ACC112 (cell line): ENCODE measurements at regions not wholly inside any gene's neighbourhood (a gene's known extent, or its start where the extent isn't known, plus 50 kb on each side); places are given as distances from the start of the nearest gene placed in this dataset.
A peak's percentile ranks its signal among the peaks of the same experiment; 100 is the strongest.
"Not testable (repeated sequence)": the region's sequence is repeated elsewhere in the genome, so short reads cannot be mapped to it uniquely, and the experiment has no call there.

Experiments used
- H2AFZ ChIP-seq: fragments of 200-600 bp; sonication (generic); one replicate; pipeline ENCODE4 v1.6.0; 2017; ENCODE audit warnings: antibody characterized with exemption, low read length; ENCODE audit not compliant: unreplicated experiment
- H3K27ac ChIP-seq: fragments of 200-600 bp; sonication (generic); 2 replicates; pipeline ENCODE4 v1.5.1; 2014; ENCODE audit warnings: low read depth, mild to moderate bottlenecking, antibody characterized with exemption, low read length, moderate library complexity
- H3K27me3 ChIP-seq: fragments of 200-600 bp; sonication (generic); 2 replicates; pipeline ENCODE4 v1.6.1; 2014; ENCODE audit warnings: mild to moderate bottlenecking, antibody characterized with exemption, low read length, moderate library complexity, mixed read lengths; ENCODE audit not compliant: insufficient read depth
- H3K36me3 ChIP-seq: fragments of 200-600 bp; sonication (generic); 2 replicates; pipeline ENCODE4 v1.6.1; 2016; ENCODE audit warnings: mild to moderate bottlenecking, antibody characterized with exemption, low read length, moderate library complexity, mixed read lengths; ENCODE audit not compliant: insufficient read depth
- H3K4me1 ChIP-seq: fragments of 200-600 bp; sonication (generic); one replicate; pipeline ENCODE4 v1.6.1; 2016; ENCODE audit warnings: low read length, mixed read lengths; ENCODE audit not compliant: insufficient read depth, unreplicated experiment, control insufficient read depth
- H3K4me3 ChIP-seq: fragments of 200-600 bp; sonication (generic); 2 replicates; pipeline ENCODE4 v1.5.1; 2014; ENCODE audit warnings: mild to moderate bottlenecking, low read depth, low read length
- H3K79me2 ChIP-seq: fragments of 200-600 bp; sonication (generic); one replicate; pipeline ENCODE4 v1.6.0; 2016; ENCODE audit warnings: low read length; ENCODE audit not compliant: control insufficient read depth, unreplicated experiment, insufficient read depth

DNA sequence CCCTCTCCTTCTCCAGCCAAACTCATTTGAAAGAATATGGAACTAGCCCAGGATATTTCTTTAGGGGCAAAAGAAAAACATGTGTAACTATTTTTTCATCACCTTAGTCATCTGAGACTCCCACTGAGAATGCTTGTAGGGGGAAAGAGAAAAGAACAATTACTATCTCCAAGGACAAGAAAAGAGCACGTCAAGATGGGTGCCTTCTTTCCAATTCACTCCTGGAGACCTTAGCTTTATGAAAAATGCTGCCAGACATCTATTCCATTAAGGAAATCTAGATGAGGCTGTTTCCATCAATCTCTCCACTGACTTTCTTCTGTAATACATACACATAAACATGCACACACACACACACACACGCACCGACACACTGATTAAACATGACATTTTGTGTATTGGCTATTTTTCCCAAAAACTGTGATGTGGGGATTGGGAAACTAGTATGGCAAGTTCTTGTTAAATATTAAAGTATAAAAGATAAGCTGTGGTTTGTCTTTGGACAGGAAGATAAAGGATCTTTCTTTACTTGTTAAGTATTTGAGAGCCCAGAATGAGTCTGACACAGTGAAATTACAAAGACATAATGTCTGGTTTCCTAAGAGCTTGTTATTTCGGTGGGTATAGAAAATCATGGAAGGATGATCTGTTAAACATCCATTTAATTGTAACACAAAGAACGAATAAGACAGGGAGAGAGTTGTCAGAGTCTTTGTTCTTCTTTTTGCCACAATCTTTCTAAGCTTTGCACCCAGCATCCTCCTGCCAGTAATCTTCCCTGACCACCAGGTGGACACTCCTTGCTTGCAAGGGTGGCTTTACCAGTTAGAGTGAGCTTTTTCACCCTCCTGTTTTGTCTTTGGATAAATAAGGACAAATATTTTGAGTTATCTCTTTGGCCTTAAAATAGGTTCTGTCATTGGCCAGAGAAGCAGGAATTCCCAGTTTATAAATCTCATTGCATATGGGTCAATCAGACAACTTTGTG, 177.3 kb upstream of the TMEM72 start:
- no peaks in the 10 kb centered on the region for H3K4me1 ChIP-seq
- H3K27me3 ChIP-seq: no peaks in the 10 kb centered on the region
- H3K36me3 ChIP-seq: no peaks in the 10 kb centered on the region
- no peak overlapping the region for H3K27ac ChIP-seq
- H2AFZ ChIP-seq: no peak overlapping the region
- no peak overlapping the region for H3K4me3 ChIP-seq
- H3K79me2 ChIP-seq: no peaks in the 10 kb centered on the region

GRCh38 chr10:44742248-44742647, 168.9 kb upstream of the TMEM72 start:
- no peaks in the 10 kb centered on the region for H3K36me3 ChIP-seq
- no peak overlapping the region for H3K4me3 ChIP-seq
- H3K27me3 ChIP-seq: no peaks in the 10 kb centered on the region
- no peaks in the 10 kb centered on the region for H3K79me2 ChIP-seq
- no peaks in the 10 kb centered on the region for H3K4me1 ChIP-seq
- H2AFZ ChIP-seq: no peak overlapping the region
- H3K27ac ChIP-seq: no peak overlapping the region

GRCh38 chr10:44743535-44743934, 167.6 kb upstream of the TMEM72 start:
- no peak overlapping the region for H3K4me3 ChIP-seq
- no peaks in the 10 kb centered on the region for H3K27me3 ChIP-seq
- H3K4me1 ChIP-seq: no peaks in the 10 kb centered on the region
- no peaks in the 10 kb centered on the region for H3K79me2 ChIP-seq
- no peak overlapping the region for H3K27ac ChIP-seq
- no peak overlapping the region for H2AFZ ChIP-seq
- no peaks in the 10 kb centered on the region for H3K36me3 ChIP-seq

DNA sequence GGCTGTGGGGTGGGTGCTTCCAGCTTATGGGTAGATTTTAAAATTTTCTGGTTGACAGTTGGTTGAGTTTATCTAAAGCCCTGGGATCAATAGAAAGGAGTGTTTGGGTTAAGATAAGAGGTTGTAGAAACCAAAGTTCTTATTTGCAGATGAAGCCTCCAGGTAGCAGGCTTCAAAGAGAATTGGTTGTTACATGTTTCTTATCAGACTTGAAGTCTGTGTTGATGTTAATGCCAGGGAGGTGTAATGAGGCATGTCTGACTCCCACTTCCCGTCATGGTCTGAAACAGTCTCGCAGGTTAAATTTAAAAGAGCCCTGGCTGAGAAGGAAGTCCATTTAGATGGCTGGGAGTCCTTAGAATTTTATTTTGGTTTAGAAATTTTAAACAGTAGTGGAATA, 165.2 kb upstream of the TMEM72 start:
- H3K36me3 ChIP-seq: no peaks in the 10 kb centered on the region
- H3K4me1 ChIP-seq: no peaks in the 10 kb centered on the region
- no peaks in the 10 kb centered on the region for H3K27me3 ChIP-seq
- H3K27ac ChIP-seq: no peak overlapping the region
- H3K79me2 ChIP-seq: no peaks in the 10 kb centered on the region
- no peak overlapping the region for H3K4me3 ChIP-seq
- H2AFZ ChIP-seq: no peak overlapping the region

GRCh38 chr10:44747593-44748172, 163.5 kb upstream of the TMEM72 start:
- Histone ChIP-seq H3K27me3 (no peaks in the 10 kb centered on the region), H3K4me3 (no peak overlapping the region), H3K36me3 (no peaks in the 10 kb centered on the region), H3K27ac (no peak overlapping the region), H3K79me2 (no peaks in the 10 kb centered on the region), H2AFZ (no peak overlapping the region), H3K4me1 (peaks cover 15% of the 10 kb centered on the region)

DNA sequence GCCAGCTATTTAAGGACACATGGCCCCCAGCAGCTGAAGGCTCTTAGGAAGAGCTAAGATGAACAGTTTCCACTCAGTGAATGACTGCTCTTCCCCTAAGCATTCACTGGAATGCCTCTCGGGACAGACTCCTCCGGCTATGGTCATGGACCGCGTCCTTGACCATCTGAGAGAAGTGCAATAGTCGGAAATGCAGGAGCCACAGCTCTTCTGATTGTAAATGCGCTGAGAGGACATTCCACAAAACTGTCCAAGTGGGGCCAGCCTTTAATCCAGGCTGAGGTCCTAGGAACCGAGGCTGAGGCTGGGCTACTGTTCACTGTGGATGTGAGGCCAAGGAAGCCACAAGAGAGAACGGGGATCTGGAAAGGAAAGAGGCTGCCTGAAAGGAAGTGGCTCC, 162.0 kb upstream of the TMEM72 start:
- no peak overlapping the region for H3K27ac ChIP-seq
- H3K4me3 ChIP-seq: no peak overlapping the region
- no peaks in the 10 kb centered on the region for H3K79me2 ChIP-seq
- no peak overlapping the region for H2AFZ ChIP-seq
- H3K36me3 ChIP-seq: no peaks in the 10 kb centered on the region
- peaks cover 26% of the 10 kb centered on the region for H3K4me1 ChIP-seq
- H3K27me3 ChIP-seq: no peaks in the 10 kb centered on the region

DNA sequence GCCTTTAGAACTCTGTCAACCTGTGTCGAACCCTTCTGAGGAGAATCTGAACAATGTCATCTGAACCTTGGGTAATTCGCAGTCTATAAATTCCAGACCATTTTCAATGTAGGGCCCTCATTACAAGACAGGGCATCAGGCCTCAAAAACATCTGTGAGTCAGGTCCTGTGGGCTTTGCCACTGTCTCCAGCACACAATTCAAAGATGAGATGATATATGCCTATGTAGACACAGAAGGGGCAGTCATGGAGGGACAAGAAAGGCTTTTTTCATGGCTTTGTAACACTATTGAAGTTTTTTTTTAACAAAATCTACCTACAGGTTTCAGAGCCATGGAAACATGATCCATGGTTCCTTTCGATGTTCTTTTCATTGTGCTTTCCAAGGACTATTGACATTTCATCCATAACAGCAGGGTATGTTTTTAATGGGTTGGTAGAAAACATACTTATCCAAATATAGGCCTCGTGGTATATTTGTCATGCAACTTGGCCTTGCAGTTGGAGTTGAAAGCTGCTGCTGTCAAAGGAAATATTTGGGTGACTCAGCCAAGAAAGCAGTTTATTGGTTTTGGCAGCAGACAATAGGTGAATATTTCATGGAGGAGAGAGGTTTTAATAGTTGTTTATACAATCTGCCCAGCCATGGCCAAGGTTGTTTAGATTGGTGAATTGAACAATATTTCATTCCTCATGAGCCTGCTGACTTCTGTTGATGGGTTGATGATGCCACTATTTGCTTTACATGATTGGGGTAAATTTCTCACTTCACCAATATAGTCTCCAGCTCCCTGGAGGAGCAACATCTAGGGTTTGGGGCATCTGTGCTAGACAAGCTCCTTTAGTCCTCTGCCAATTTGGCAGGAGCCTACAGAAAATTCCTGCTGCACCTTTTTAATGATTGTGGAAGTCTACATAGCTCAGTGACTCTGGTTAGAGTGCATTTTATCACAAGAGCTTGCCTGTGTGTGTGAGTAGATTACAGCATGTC, 158.4 kb upstream of the TMEM72 start:
- peaks cover 40% of the 10 kb centered on the region for H3K4me1 ChIP-seq
- no peaks in the 10 kb centered on the region for H3K36me3 ChIP-seq
- peak overlapping the region; percentile 4; the same call in 1 of the 2 replicates for H3K4me3 ChIP-seq
- H3K79me2 ChIP-seq: no peaks in the 10 kb centered on the region
- H2AFZ ChIP-seq: peak overlapping the region; percentile 31
- H3K27ac ChIP-seq: peak overlapping the region; percentile 86
- no peaks in the 10 kb centered on the region for H3K27me3 ChIP-seq

- H3K36me3 ChIP-seq, H3K27me3 ChIP-seq, H3K4me3 ChIP-seq, H2AFZ ChIP-seq, H3K27ac ChIP-seq, H3K79me2 ChIP-seq: not testable (repeated sequence)
- H3K4me1 ChIP-seq: peaks cover 40% of the 10 kb centered on the region
Measured at GRCh38 chr10:44754355-44754754, 156.8 kb upstream of the TMEM72 start.

DNA sequence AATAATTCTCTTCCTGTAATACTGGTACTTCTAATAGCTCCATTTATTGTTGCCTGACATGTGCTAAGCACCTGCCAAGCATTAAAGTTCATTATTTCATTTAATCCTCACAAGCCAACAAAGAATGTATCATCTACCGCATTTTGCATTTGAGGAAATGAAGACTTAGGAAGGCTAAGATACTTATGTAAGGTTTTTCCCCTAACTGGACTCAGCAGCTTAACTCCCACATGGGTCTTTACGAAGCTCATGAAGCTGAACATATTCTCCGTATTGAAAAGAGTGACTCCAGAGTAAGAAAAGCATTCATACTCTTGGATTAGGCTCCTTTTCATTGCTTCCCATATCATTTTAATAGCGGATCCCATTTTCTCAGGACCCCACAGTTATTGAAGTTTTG, 155.7 kb upstream of the TMEM72 start:
- H3K79me2 ChIP-seq: no peaks in the 10 kb centered on the region
- peak overlapping the region; percentile 72; the same call in 1 of the 2 replicates for H3K27ac ChIP-seq
- no peaks in the 10 kb centered on the region for H3K36me3 ChIP-seq
- H2AFZ ChIP-seq: no peak overlapping the region
- H3K27me3 ChIP-seq: no peaks in the 10 kb centered on the region
- no peak overlapping the region for H3K4me3 ChIP-seq
- H3K4me1 ChIP-seq: peaks cover 40% of the 10 kb centered on the region

DNA sequence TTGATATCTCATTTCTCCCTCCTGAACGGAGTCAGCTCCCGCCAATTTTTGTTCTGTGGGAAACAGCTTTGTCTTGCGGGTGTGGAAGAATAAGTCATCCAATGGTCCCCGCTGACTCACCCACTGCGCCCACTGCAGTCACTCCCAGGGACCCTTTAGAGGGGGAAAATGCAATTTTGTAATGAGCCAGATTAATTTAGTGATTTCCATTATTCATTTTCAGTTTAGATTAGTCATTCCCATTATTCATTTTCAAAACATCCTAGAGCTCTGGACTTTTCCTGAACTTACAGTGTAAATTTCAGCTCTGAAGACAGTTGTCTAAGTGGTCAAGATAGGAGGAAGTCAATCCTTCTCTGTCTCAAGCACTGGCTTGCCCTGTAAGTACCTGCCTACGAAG, 154.9 kb upstream of the TMEM72 start:
- Histone ChIP-seq H2AFZ (peak overlapping the region; percentile 12), H3K36me3 (no peaks in the 10 kb centered on the region), H3K4me1 (peaks cover 38% of the 10 kb centered on the region), H3K79me2 (no peaks in the 10 kb centered on the region), H3K27me3 (no peaks in the 10 kb centered on the region), H3K27ac (peak overlapping the region; percentile 72), H3K4me3 (peak overlapping the region; percentile 24; the same call in 1 of the 2 replicates)
